Pancreas (tissue), 10 donors: ENCODE measurements at regions not wholly inside any gene's neighbourhood (a gene's known extent, or its start where the extent isn't known, plus 50 kb on each side); places are given as distances from the start of the nearest gene placed in this dataset.

Experiments
- ATAC-seq, 4 donors: fragments of 200-7000 bp; cut with Tn5 transposase; one replicate each; pipeline versions ENCODE4 v1.8.0 to v1.9.1; 2020; ENCODE audit warnings: mild to moderate bottlenecking in 4 of 4, moderate library complexity in 4 of 4
- DNase-seq, 6 donors: peaks; one replicate each; pipeline ENCODE4 v3.0.0-alpha.2; 2020
- FAIRE-seq: peaks from 2 replicates; lab custom pipeline; 2012; peaks lifted over from hg19 to GRCh38; lab: Jason Lieb, UNC
- H3K27ac ChIP-seq, 4 donors: fragments of 200-600 bp; sonication (generic); 1 replicate in 3 of 4; 2 replicates in 1 of 4; pipeline versions ENCODE4 v1.5.0 to v1.8.0; 2020
- H3K27me3 ChIP-seq, 4 donors: fragments of 200-600 bp; one replicate each; pipeline ENCODE4 v1.8.0; 2021
- H3K36me3 ChIP-seq, 3 donors: fragments of 200-600 bp; sonication (generic) in 1 of 3; one replicate each; pipeline versions ENCODE4 v1.5.0 to v1.8.0; 2020 to 2021
- H3K4me1 ChIP-seq, 3 donors: fragments of 200-600 bp; one replicate each; pipeline ENCODE4 v1.8.0; 2021
- H3K4me3 ChIP-seq, 4 donors: fragments of 200-600 bp; sonication (generic) in 2 of 4; one replicate each; pipeline versions ENCODE4 v1.5.0 to v1.8.0; 2020 to 2021
- H3K9me3 ChIP-seq, 4 donors: fragments of 200-600 bp; one replicate each; pipeline ENCODE4 v1.8.0; 2021
- CTCF ChIP-seq, 4 donors: fragments of 200-600 bp; sonication (generic) in 3 of 4; IDR thresholded peaks; one replicate each; pipeline versions ENCODE4 v1.5.0 to v1.8.0; 2021; ENCODE audit warnings: antibody characterized with exemption in 4 of 4
- WGBS, 2 donors: extraction: QIAGEN DNeasy Blood & Tissue Kit; methylation state at CpG; one replicate each; pipeline ENCODE4 v1.1.7; 2013; 5-methylcytosine and 5-hydroxymethylcytosine counted together
- intact Hi-C, 3 donors: fragments of 100-400 bp; cut with DNase I; formaldehyde crosslinking; loops; one replicate each; pipeline versions ENCODE4 v1.11.1 to v1.14.2; 2022
- donor health status: healthy with polysubstance abuse.
- donor health status: DM: no; HTN: no; CAD: no; lungs with moderate emphysema.
- donor health status: DM: no; HTN: no; CAD: no.
- donor health status: control.
- donor health status: control.
- donor health status: Bipolar disorder and iron deficiency.
- donor health status: DM: yes; HTN: yes; CAD: no.
- donor health status: DM: no; HTN: no; CAD: no.
- donor health status: DM: no; HTN: no; CAD: no.
- donor health status: DM: yes; HTN: yes; CAD: no.

DNA sequence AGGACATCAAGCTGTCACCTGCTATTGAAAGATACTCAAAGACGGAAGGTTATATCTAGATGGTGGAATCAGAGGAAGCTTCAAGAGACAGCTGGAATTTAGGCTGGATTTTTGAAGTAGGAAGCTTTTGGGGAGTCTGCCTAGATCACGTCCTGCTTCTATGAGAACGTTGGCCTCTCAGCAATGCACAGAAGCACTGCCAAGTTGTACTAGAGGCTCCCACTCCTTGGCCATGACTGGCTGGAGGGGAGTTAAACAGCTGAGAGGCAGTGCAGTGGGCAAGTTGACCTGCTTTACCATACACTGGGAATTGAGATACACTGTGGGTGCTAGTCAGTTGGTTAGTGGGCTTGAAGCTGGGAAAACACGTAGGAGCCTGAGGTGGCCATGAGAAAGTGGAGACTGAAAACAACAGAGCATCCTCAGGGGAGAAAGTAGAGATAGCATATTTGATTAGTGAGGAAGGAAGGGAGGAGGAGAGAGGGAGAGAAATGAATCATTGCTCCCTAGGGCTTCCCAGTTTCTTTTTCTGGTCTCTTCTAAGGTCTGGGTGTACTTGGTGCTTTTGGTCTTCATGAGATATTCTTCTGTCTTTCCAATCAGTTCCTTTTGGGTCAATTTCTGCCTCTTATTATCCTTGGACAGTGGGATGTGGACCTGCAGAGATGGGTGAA lies 110.8 kb downstream of the EMP1 start:
- WGBS, 2 donors = 43 to 60% methylated on average over 4 of the region's 4 CpGs
- H3K9me3 ChIP-seq = no peaks in the 10 kb centered on the region
- no peaks in the 10 kb centered on the region for H3K27me3 ChIP-seq
- no peak for TF ChIP-seq CTCF (IDR thresholded peaks at IDR 0.05)
- no peaks in the 10 kb centered on the region for H3K36me3 ChIP-seq
- H3K4me3 ChIP-seq = no peak overlapping the region
- DNase-seq = no peak
- intact Hi-C loops = no loop called here
- no peak for ATAC-seq
- no peak for FAIRE-seq
- no peak overlapping the region for H3K27ac ChIP-seq
- no peaks in the 10 kb centered on the region for H3K4me1 ChIP-seq

DNA sequence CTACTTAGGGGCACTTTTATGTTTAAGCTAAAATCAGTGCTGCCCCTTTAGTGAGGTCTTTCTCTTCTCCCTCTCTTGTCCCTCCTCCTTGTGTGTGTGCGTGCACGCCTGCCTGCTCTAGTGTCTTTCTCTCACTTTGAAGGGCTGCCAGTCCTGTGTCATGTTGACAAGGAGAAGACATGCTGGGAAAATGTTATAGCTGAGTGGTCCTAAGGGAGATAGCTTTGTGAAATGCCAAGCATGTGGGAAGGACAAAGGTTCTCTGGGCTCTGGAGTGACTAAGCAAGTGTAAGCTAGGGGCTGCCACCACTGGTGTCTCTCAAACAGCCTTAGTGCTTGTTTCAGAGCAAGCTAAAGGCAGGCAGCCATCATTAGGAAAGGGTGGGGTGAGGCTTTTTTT lies 108.4 kb downstream of the EMP1 start:
- intact Hi-C loops = no loop called here
- no peak overlapping the region for H3K4me3 ChIP-seq
- no peaks in the 10 kb centered on the region for H3K36me3 ChIP-seq
- no peak for TF ChIP-seq CTCF (IDR thresholded peaks at IDR 0.05)
- H3K9me3 ChIP-seq = no peaks in the 10 kb centered on the region
- WGBS, 2 donors = 73 to 79% methylated on average over 2 of the region's 2 CpGs
- ATAC-seq (no peak), FAIRE-seq (no peak), DNase-seq (no peak)
- no peaks in the 10 kb centered on the region for H3K27me3 ChIP-seq
- H3K4me1 ChIP-seq = no peaks in the 10 kb centered on the region
- no peak overlapping the region for H3K27ac ChIP-seq

DNA sequence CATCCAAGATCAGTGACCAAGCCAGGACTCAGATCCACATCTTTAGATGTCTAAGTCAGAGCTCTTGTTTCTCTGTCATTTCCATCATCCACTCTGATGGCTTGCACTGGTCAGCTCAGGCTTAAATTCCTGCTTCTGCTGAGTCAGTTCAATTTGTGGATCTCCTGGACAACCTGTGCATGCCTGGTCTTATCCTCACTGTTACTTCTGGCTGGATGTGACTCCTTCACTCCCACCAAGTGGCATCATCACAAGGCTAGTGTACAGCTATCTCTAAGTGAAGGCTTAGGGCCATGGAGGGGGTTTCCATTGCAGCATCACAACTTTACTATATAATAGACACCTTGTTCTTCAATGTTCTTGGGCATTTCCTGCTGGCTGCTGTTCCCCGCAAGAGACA lies 102.9 kb downstream of the EMP1 start:
- intact Hi-C loops = no loop called here
- FAIRE-seq = no peak
- H3K36me3 ChIP-seq = no peaks in the 10 kb centered on the region
- no peak for DNase-seq
- no peak overlapping the region for H3K4me3 ChIP-seq
- no peak for TF ChIP-seq CTCF (IDR thresholded peaks at IDR 0.05)
- WGBS, 2 donors = 56 to 64% methylated on average over 1 of the region's 1 CpG
- no peak for ATAC-seq
- no peaks in the 10 kb centered on the region for H3K4me1 ChIP-seq
- H3K27me3 ChIP-seq = no peaks in the 10 kb centered on the region
- H3K27ac ChIP-seq = no peak overlapping the region
- no peaks in the 10 kb centered on the region for H3K9me3 ChIP-seq

DNA sequence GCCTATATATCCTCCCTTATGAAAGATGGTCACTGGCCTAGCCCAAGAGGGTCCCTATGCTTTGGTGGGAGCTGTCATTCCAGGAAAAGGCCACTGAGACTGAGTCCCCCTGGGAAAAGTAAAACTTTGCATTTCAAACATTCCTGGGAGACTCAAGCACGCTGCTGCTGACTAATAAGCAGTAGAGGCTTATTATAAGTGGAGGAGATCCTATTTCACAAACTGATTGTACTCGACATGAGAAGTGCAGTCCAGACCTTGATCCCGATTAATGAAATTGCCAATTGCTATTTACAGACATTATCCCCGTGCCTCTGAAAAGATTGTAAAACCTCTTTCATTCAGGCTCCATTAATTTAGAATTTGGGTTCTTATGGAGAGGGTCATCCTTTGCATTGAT lies 96.6 kb downstream of the EMP1 start:
- Histone ChIP-seq H3K27me3 (no peaks in the 10 kb centered on the region), H3K36me3 (no peaks in the 10 kb centered on the region), H3K4me1 (peaks cover 0 to 4% (median 0%) of the 10 kb centered on the region in 3 donors), H3K27ac (no peak overlapping the region), H3K9me3 (no peaks in the 10 kb centered on the region), H3K4me3 (no peak overlapping the region)
- FAIRE-seq = no peak
- intact Hi-C loops = no loop called here
- ATAC-seq = no peak
- TF ChIP-seq CTCF (IDR thresholded peaks at IDR 0.05) = no peak
- no peak for DNase-seq
- WGBS, 2 donors = 79 to 82% methylated on average over 4 of the region's 4 CpGs

DNA sequence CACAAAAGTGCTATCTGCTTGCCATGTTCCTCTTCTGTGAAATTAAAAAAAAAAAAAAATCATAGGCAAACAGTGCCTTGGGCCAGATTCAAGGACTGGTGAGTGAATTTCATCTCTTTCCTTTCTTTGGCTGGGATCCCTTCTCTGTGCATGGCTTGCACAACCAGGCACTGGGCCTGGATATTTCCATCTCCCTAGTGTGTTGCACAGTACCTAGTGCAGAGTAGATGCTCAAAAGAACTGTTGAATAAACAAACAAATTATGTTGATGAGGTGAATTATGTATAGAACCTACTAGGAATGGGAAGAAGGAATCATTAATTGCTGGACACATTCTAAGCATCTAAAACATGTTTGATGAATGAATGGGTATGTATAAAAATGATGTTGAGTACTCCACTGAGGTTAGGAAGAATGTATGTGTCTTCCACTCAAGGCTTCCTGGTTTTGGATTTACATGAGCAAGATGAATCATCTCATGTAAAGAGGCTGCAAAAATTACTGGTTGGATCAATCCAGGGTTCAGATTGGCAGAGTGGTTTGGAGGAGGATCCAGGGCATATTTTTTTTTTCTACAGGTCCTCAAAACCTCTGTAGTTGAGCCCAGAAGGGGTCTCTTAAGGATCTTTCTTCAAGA lies 93.2 kb downstream of the EMP1 start:
- DNase-seq (no peak), FAIRE-seq (no peak), ATAC-seq (peak in 3 of 4 donors; percentile 74 to 79 (median 78))
- H3K27me3 ChIP-seq = no peaks in the 10 kb centered on the region
- no peak overlapping the region for H3K27ac ChIP-seq
- no peaks in the 10 kb centered on the region for H3K36me3 ChIP-seq
- intact Hi-C loops = no loop called here
- H3K4me1 ChIP-seq = peaks cover 0 to 4% (median 0%) of the 10 kb centered on the region in 3 donors
- no peak overlapping the region for H3K4me3 ChIP-seq
- no peaks in the 10 kb centered on the region for H3K9me3 ChIP-seq
- no peak for TF ChIP-seq CTCF (IDR thresholded peaks at IDR 0.05)
